Peyer's patch (tissue), 4 donors: ENCODE measurements at regions not wholly inside any gene's neighbourhood (a gene's known extent, or its start where the extent isn't known, plus 50 kb on each side); places are given as distances from the start of the nearest gene placed in this dataset.

Source experiments
- POLR2A ChIP-seq, 2 donors: fragments of 450-650 bp; IDR thresholded peaks; one replicate each; pipeline ENCODE4 v1.5.1; 2017; ENCODE audit warnings: antibody characterized with exemption in 2 of 2, mild to moderate bottlenecking in 2 of 2, moderate library complexity in 2 of 2
- TF ChIP-seq, protein P1 (sequence below), 6 experiments: fragments of 450-650 bp in 4 of 6; fragments of 200-600 bp in 2 of 6; sonication (generic) in 1 of 6; IDR thresholded peaks; one replicate each; pipeline ENCODE4 v1.5.1; 2017 to 2019; ENCODE audit warnings: antibody characterized with exemption in 6 of 6, mild to moderate bottlenecking in 3 of 6, moderate library complexity in 1 of 6

DNA sequence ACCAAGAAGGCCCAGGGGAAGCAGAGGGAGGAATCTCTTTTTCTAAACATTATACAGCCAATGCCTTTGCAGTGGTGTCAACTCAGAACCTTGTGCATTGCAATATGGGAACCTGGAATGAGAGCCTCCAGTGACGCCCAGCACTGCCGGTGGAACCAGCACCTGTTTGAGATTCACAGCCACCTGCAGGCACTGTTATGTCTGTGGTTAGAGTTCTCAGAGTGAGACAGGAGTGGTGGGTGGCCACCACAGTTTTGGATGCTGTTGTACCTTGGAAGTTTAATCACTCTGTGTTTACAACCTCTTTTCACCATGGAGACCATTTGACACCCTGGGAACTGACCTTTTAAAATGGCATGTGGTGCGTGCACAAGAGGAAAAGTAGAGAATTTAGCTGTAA, 185.3 kb upstream of the KCNG1 start:
- TF ChIP-seq, protein P1, sequence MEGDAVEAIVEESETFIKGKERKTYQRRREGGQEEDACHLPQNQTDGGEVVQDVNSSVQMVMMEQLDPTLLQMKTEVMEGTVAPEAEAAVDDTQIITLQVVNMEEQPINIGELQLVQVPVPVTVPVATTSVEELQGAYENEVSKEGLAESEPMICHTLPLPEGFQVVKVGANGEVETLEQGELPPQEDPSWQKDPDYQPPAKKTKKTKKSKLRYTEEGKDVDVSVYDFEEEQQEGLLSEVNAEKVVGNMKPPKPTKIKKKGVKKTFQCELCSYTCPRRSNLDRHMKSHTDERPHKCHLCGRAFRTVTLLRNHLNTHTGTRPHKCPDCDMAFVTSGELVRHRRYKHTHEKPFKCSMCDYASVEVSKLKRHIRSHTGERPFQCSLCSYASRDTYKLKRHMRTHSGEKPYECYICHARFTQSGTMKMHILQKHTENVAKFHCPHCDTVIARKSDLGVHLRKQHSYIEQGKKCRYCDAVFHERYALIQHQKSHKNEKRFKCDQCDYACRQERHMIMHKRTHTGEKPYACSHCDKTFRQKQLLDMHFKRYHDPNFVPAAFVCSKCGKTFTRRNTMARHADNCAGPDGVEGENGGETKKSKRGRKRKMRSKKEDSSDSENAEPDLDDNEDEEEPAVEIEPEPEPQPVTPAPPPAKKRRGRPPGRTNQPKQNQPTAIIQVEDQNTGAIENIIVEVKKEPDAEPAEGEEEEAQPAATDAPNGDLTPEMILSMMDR (IDR thresholded peaks at IDR 0.05), result no peak
- TF ChIP-seq POLR2A (IDR thresholded peaks at IDR 0.05), result no peak
